ENCODE measurements at regions not wholly inside any gene's neighbourhood (a gene's known extent, or its start where the extent isn't known, plus 50 kb on each side); places are given as distances from the start of the nearest gene placed in this dataset.

DNA sequence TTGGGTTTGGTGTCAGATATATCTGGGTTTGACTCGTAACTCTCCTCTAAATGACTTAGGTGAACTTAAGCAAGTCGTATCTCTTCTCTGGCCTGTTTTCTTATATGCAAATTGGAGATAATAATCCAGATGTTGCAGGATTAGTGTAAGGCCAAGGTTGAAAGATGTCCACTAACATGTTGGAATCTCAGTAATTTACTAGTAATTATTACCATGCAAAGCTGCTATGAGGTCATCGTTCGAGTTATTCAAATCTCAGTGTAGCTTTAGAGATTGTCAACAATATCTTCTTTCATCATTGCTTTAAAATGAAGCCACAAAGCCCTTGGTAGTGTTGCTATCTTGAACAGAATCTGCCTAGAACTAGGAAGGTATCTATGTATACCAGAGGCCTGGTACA is 437.7 kb upstream of the KLF4 start:
- intact Hi-C loops (cut with DNase I) = no loop called here

DNA sequence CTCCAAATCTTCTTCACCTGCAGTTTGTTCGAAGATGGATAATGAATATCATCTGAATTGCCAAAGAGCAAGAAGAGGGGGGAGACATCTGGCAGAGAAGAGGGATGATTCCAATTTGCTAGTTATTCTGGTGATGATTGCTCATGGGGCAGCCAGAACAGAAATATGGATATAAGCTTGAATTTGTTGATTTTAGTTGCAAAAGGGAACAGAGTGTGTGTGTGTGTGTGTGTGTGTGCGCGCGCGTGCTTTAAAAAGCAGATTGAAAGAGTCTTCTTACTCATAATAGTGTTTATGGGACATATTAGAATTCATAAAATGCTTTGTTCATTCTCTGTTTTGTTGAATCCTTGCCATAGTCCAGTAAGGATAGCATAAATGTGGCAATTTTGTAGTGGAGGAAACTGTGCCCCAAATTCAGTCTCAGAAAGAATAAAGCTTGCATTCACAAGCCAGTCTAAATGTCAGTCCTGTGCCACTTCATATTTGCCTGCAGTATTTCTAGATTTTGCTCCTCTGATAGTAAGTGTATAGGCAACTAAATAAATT is 436.3 kb upstream of the KLF4 start:
- intact Hi-C loops (cut with DNase I) = no loop called here
- Histone ChIP-seq H3K4me1 (replicated peaks in 1 of 2) (no peaks in the 10 kb centered on the region), H3K36me3 (replicated peaks in 1 of 2) (no peaks in the 10 kb centered on the region), H3K9me3 (replicated peaks in 1 of 3) (no peaks in the 10 kb centered on the region), H3K27ac (no peak overlapping the region), H3K27me3 (no peaks in the 10 kb centered on the region), H3K4me3 (no peak overlapping the region)
- no peak for DNase-seq
- TF ChIP-seq, protein P1, sequence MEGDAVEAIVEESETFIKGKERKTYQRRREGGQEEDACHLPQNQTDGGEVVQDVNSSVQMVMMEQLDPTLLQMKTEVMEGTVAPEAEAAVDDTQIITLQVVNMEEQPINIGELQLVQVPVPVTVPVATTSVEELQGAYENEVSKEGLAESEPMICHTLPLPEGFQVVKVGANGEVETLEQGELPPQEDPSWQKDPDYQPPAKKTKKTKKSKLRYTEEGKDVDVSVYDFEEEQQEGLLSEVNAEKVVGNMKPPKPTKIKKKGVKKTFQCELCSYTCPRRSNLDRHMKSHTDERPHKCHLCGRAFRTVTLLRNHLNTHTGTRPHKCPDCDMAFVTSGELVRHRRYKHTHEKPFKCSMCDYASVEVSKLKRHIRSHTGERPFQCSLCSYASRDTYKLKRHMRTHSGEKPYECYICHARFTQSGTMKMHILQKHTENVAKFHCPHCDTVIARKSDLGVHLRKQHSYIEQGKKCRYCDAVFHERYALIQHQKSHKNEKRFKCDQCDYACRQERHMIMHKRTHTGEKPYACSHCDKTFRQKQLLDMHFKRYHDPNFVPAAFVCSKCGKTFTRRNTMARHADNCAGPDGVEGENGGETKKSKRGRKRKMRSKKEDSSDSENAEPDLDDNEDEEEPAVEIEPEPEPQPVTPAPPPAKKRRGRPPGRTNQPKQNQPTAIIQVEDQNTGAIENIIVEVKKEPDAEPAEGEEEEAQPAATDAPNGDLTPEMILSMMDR (IDR thresholded peaks at IDR 0.05) = no peak
- no peak for TF ChIP-seq POLR2A (IDR thresholded peaks at IDR 0.05)
- 54 to 93% (median 85%) methylated on average over 5 of the region's 5 CpGs for WGBS, 4 donors

More for the DNA sequence above, 437.7 kb upstream of the KLF4 start:
- H3K36me3 ChIP-seq (replicated peaks in 1 of 2) = no peaks in the 10 kb centered on the region
- H3K4me3 ChIP-seq = no peak overlapping the region
- no peaks in the 10 kb centered on the region for H3K9me3 ChIP-seq (replicated peaks in 1 of 3)
- TF ChIP-seq, protein P1 (IDR thresholded peaks at IDR 0.05) = no peak
- no peak for TF ChIP-seq POLR2A (IDR thresholded peaks at IDR 0.05)
- 84 to 91% (median 88%) methylated on average over 4 of the region's 4 CpGs for WGBS, 4 donors
- H3K27ac ChIP-seq = no peak overlapping the region
- DNase-seq = no peak
- no peaks in the 10 kb centered on the region for H3K4me1 ChIP-seq (replicated peaks in 1 of 2)
- H3K27me3 ChIP-seq = peaks cover under 1% of the 10 kb centered on the region

DNA sequence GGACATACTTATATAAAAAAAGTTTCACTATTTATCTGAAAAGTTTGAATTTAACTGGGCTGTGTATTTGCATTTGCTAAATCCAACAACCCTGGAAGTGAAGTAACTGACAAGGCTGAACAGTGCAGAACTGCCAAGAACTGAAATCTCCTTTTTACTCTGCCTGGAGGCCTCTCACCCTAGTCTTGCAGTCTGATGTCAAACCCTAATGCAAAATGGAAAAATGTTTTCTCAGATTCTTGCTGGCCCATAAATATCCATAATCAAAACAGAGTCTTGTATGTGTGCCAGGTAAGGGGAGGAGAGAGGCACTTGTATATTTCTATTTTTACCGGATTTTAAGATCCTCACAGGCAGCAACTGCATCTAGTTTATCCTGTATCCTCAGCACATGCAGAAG is 432.7 kb upstream of the KLF4 start:
- H3K4me1 ChIP-seq (replicated peaks in 1 of 2) = no peaks in the 10 kb centered on the region
- no peak overlapping the region for H3K27ac ChIP-seq
- intact Hi-C loops (cut with DNase I) = no loop called here
- H3K4me3 ChIP-seq = no peak overlapping the region
- DNase-seq = no peak
- TF ChIP-seq, protein P1 (IDR thresholded peaks at IDR 0.05) = no peak
- no peak for TF ChIP-seq POLR2A (IDR thresholded peaks at IDR 0.05)
- H3K9me3 ChIP-seq (replicated peaks in 1 of 3) = no peaks in the 10 kb centered on the region
- no peaks in the 10 kb centered on the region for H3K36me3 ChIP-seq (replicated peaks in 1 of 2)
- 43 to 69% (median 65%) methylated on average over 1 of the region's 1 CpG for WGBS, 4 donors
- H3K27me3 ChIP-seq = no peaks in the 10 kb centered on the region

- DNase-seq = no peak
- no peak overlapping the region for H3K4me3 ChIP-seq
- intact Hi-C loops (cut with DNase I) = no loop called here
- no peaks in the 10 kb centered on the region for H3K9me3 ChIP-seq (replicated peaks in 1 of 3)
- no peaks in the 10 kb centered on the region for H3K27me3 ChIP-seq
- 76 to 88% (median 82%) methylated on average over 6 of the region's 6 CpGs for WGBS, 4 donors
- H3K4me1 ChIP-seq (replicated peaks in 1 of 2) = no peaks in the 10 kb centered on the region
- no peak overlapping the region for H3K27ac ChIP-seq
- TF ChIP-seq, protein P1 (IDR thresholded peaks at IDR 0.05) = no peak
- TF ChIP-seq POLR2A (IDR thresholded peaks at IDR 0.05) = no peak
- H3K36me3 ChIP-seq (replicated peaks in 1 of 2) = no peaks in the 10 kb centered on the region
These were observed 429.7 kb upstream of the KLF4 start for GRCh38 chr9:107919263-107919662.

Measured in adrenal gland (tissue), 9 donors.